ENCODE measurements at regions not wholly inside any gene's neighbourhood (a gene's known extent, or its start where the extent isn't known, plus 50 kb on each side); places are given as distances from the start of the nearest gene placed in this dataset.
"Not testable (repeated sequence)": the region's sequence is repeated elsewhere in the genome, so short reads cannot be mapped to it uniquely, and the experiment has no call there.

DNA sequence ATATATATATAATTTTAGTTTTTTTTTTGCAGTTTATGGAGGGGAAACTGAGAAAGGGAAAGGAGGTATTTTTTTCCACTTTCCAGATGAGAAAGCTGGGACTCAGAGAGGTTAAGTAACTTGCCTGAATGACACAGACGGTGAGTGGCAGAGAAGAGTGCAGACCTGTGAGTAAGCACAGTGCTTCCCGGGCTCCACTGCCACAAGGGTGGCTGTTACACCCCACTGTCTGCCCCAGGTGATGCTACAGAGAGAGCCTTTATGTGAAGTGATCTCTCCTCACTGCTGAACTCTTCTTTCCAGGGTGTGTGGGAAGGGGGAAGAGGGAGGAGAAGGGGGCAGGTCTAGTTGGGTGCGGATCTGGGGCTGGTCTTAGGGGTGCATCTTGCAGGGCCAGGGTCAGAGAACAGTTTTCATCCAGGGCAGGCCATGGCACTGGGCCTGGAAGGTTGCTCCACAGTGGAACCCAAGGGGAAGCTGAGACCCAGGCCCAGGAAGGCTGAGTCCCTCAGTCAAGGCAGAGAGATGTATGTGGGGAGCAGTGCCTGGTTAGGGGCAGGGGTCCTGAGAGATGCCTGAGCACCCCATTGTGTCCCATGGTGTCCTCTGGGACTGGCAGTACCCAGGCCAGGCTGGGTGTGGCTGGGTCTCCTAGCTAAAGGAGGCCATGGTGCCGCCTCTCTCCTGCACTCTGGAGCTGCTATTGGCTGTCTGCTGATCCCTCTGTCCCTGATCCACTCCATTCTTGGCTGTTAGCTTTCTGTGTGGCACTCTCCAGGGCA, 357.5 kb downstream of the PTPRU start:
- Mint-ChIP-seq H3K4me3 (no peak overlapping the region), H3K27ac (no peak overlapping the region), H3K27me3 (peaks cover 1% of the 10 kb centered on the region), H3K36me3 (ENCODE audit: low read depth) (no peaks in the 10 kb centered on the region), H3K4me1 (ENCODE audit: low read depth) (no peaks in the 10 kb centered on the region), H3K9me3 (no peaks in the 10 kb centered on the region)
- intact Hi-C loops (cut with micrococcal nuclease) = no loop called here

GRCh38 chr1:29592731-29593130, 356.4 kb downstream of the PTPRU start:
- Mint-ChIP-seq H3K4me1 (ENCODE audit: low read depth) (no peaks in the 10 kb centered on the region), H3K36me3 (ENCODE audit: low read depth) (no peaks in the 10 kb centered on the region), H3K27ac (no peak overlapping the region), H3K27me3 (peaks cover 1% of the 10 kb centered on the region), H3K4me3 (no peak overlapping the region), H3K9me3 (no peaks in the 10 kb centered on the region)
- intact Hi-C loops (cut with micrococcal nuclease) = no loop called here

GRCh38 chr1:29592261-29592615, 355.9 kb downstream of the PTPRU start:
- intact Hi-C loops (cut with micrococcal nuclease) = no loop called here

DNA sequence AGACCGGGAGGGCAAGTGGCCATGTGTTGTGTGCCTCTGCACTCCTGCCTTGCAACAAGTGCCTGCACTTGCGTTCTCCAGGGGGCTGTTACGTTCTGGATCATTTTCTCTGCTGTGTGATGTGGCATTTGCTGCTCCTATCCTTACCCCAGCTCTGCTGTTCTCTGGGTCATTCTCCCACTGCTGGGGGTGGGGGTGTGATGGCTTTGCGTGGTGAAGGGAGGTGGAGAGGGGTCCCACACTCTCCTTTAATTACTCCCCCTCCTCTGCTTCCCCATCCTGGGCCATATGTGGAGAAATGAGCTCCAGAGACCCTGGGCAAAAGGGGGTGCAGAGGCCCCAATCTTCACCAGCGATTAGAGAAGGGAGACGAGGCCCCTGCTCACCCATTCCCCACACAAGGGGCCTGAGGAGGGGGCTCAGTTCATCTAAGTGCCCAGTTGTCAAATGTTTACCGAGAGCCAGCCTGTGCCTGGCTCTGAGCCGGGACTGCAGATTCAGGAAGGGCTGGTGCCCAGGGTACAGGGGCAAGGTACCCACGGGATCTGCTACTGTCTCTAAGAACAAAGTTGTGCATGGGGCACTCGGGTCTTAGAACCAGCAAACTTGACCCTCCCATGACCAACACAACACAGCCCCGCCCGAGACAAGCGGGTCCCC, 355.4 kb downstream of the PTPRU start:
- intact Hi-C loops (cut with micrococcal nuclease) = no loop called here
- H3K27me3 Mint-ChIP-seq = peaks cover 1% of the 10 kb centered on the region
- no peak overlapping the region for H3K27ac Mint-ChIP-seq
- no peak overlapping the region for H3K4me3 Mint-ChIP-seq
- no peaks in the 10 kb centered on the region for H3K36me3 Mint-ChIP-seq (ENCODE audit: low read depth)
- no peaks in the 10 kb centered on the region for H3K4me1 Mint-ChIP-seq (ENCODE audit: low read depth)
- H3K9me3 Mint-ChIP-seq = no peaks in the 10 kb centered on the region

More at GRCh38 chr1:29592261-29592615, 355.9 kb downstream of the PTPRU start:
- Mint-ChIP-seq H3K4me1 (ENCODE audit: low read depth) (no peaks in the 10 kb centered on the region), H3K27me3 (peaks cover 1% of the 10 kb centered on the region), H3K4me3 (no peak overlapping the region), H3K36me3 (ENCODE audit: low read depth) (no peaks in the 10 kb centered on the region), H3K9me3 (no peaks in the 10 kb centered on the region), H3K27ac (no peak overlapping the region)

GRCh38 chr1:29590583-29591565, 354.6 kb downstream of the PTPRU start:
- Mint-ChIP-seq H3K27me3 (peaks cover 1% of the 10 kb centered on the region), H3K9me3 (no peaks in the 10 kb centered on the region), H3K27ac (no peak overlapping the region), H3K36me3 (ENCODE audit: low read depth) (no peaks in the 10 kb centered on the region), H3K4me1 (ENCODE audit: low read depth) (no peaks in the 10 kb centered on the region), H3K4me3 (no peak overlapping the region)
- intact Hi-C loops (cut with micrococcal nuclease) = no loop called here

DNA sequence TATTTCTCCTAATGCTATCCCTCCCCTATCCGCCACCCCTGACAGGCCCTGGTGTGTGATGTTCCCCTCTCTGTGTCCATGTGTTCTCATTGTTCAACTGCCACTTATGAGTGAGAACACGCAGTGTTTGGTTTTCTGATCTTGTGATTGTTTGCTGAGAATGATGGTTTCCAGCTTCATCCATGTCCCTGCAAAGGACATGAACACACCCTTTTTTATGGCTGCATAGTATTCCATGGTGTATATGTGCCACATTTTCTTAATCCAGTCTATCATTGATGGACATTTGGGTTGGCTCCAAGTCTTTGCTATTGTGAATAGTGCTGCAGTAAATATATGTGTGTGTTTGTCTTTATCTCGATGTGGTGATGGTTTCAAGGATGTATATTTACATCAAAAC, 353.4 kb downstream of the PTPRU start:
- H3K4me3 Mint-ChIP-seq; intact Hi-C loops (cut with micrococcal nuclease); H3K4me1 Mint-ChIP-seq (ENCODE audit: low read depth); H3K27ac Mint-ChIP-seq; H3K36me3 Mint-ChIP-seq (ENCODE audit: low read depth); H3K27me3 Mint-ChIP-seq; H3K9me3 Mint-ChIP-seq: not testable (repeated sequence)

GRCh38 chr1:29586991-29587745, 350.8 kb downstream of the PTPRU start:
- H3K4me3 Mint-ChIP-seq = no peak overlapping the region
- intact Hi-C loops (cut with micrococcal nuclease) = no loop called here
- peaks cover 4% of the 10 kb centered on the region for H3K27me3 Mint-ChIP-seq
- H3K36me3 Mint-ChIP-seq (ENCODE audit: low read depth) = no peaks in the 10 kb centered on the region
- H3K4me1 Mint-ChIP-seq (ENCODE audit: low read depth) = no peaks in the 10 kb centered on the region
- H3K27ac Mint-ChIP-seq = no peak overlapping the region
- no peaks in the 10 kb centered on the region for H3K9me3 Mint-ChIP-seq

GRCh38 chr1:29586215-29586614, 349.9 kb downstream of the PTPRU start:
- peaks cover 4% of the 10 kb centered on the region for H3K27me3 Mint-ChIP-seq
- intact Hi-C loops (cut with micrococcal nuclease) = no loop called here
- no peaks in the 10 kb centered on the region for H3K9me3 Mint-ChIP-seq
- H3K27ac Mint-ChIP-seq = no peak overlapping the region
- H3K4me1 Mint-ChIP-seq (ENCODE audit: low read depth) = no peaks in the 10 kb centered on the region
- H3K36me3 Mint-ChIP-seq (ENCODE audit: low read depth) = no peaks in the 10 kb centered on the region
- H3K4me3 Mint-ChIP-seq = no peak overlapping the region

DNA sequence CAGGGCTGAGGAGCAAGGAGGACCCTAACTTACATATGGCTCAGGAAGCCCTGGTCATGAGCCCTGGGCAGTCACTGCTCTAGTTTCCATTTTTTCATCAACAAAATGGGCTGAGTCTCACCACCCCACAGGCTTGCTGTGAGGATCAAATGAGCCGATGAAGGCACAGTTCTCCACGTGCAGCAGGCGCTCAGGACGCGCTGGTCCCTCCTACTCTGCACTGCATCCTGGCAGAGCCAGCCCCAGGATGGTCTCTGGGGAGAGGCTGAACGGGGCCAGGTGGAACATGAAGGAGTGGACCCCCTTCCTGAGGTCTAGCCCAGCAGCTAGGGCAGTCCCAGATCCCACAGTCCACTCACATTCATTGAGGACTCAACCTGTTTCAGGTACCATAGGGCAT, 349.3 kb downstream of the PTPRU start:
- no peaks in the 10 kb centered on the region for H3K9me3 Mint-ChIP-seq
- intact Hi-C loops (cut with micrococcal nuclease) = no loop called here
- no peak overlapping the region for H3K27ac Mint-ChIP-seq
- H3K4me3 Mint-ChIP-seq = no peak overlapping the region
- peaks cover 4% of the 10 kb centered on the region for H3K27me3 Mint-ChIP-seq
- no peaks in the 10 kb centered on the region for H3K4me1 Mint-ChIP-seq (ENCODE audit: low read depth)
- no peaks in the 10 kb centered on the region for H3K36me3 Mint-ChIP-seq (ENCODE audit: low read depth)

GRCh38 chr1:29585201-29585600, 348.9 kb downstream of the PTPRU start:
- intact Hi-C loops (cut with micrococcal nuclease) = no loop called here
- H3K4me1 Mint-ChIP-seq (ENCODE audit: low read depth) = no peaks in the 10 kb centered on the region

DNA sequence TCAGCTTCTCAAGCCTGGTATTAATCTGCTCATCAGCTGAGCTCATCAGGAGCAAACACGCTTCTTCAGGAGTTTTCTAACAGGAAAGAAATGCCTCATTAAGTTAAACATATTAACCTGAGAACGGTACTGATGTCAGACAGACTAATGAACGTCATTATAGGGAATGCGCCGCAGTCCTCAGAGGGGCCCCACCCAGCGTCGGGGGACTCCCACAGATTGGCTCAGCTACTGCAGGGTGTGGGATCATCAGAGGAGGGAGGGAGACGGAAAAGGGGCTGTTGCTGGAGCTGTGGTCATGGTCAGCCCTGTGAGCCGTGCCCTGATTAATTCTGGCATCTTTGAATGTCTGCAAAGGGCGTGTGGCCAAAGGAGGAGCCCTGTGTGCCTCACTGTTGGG, 348.5 kb downstream of the PTPRU start:
- intact Hi-C loops (cut with micrococcal nuclease) = no loop called here
- H3K27ac Mint-ChIP-seq = no peak overlapping the region
- H3K4me1 Mint-ChIP-seq (ENCODE audit: low read depth) = no peaks in the 10 kb centered on the region
- peaks cover 6% of the 10 kb centered on the region for H3K27me3 Mint-ChIP-seq
- H3K9me3 Mint-ChIP-seq = no peaks in the 10 kb centered on the region
- no peaks in the 10 kb centered on the region for H3K36me3 Mint-ChIP-seq (ENCODE audit: low read depth)
- no peak overlapping the region for H3K4me3 Mint-ChIP-seq

More at GRCh38 chr1:29585201-29585600, 348.9 kb downstream of the PTPRU start:
- Mint-ChIP-seq H3K9me3 (no peaks in the 10 kb centered on the region), H3K27me3 (peaks cover 5% of the 10 kb centered on the region), H3K27ac (no peak overlapping the region), H3K36me3 (ENCODE audit: low read depth) (no peaks in the 10 kb centered on the region), H3K4me3 (no peak overlapping the region)

GRCh38 chr1:29584362-29584761, 348.0 kb downstream of the PTPRU start:
- H3K4me3 Mint-ChIP-seq = no peak overlapping the region
- intact Hi-C loops (cut with micrococcal nuclease) = no loop called here
- no peaks in the 10 kb centered on the region for H3K9me3 Mint-ChIP-seq
- peaks cover 6% of the 10 kb centered on the region for H3K27me3 Mint-ChIP-seq
- H3K36me3 Mint-ChIP-seq (ENCODE audit: low read depth) = no peaks in the 10 kb centered on the region
- H3K4me1 Mint-ChIP-seq (ENCODE audit: low read depth) = no peaks in the 10 kb centered on the region
- H3K27ac Mint-ChIP-seq = no peak overlapping the region

- H3K36me3 Mint-ChIP-seq (ENCODE audit: low read depth) = no peaks in the 10 kb centered on the region
- no peaks in the 10 kb centered on the region for H3K4me1 Mint-ChIP-seq (ENCODE audit: low read depth)
- intact Hi-C loops (cut with micrococcal nuclease) = no loop called here
- no peaks in the 10 kb centered on the region for H3K9me3 Mint-ChIP-seq
- H3K4me3 Mint-ChIP-seq = no peak overlapping the region
- H3K27ac Mint-ChIP-seq = no peak overlapping the region
- H3K27me3 Mint-ChIP-seq = peaks cover 6% of the 10 kb centered on the region
Measured at GRCh38 chr1:29583727-29584126, 347.4 kb downstream of the PTPRU start.

Data from dendritic cell treated with granulocyte-macrophage colony-stimulating factor and Interleukin-4, amounts not matched to agents 40 ng/mL and 50 ng/mL, for 4 days (primary cell).